Esophagus squamous epithelium (tissue), 4 donors: ENCODE measurements at regions not wholly inside any gene's neighbourhood (a gene's known extent, or its start where the extent isn't known, plus 50 kb on each side); places are given as distances from the start of the nearest gene placed in this dataset.

Source experiments
- CTCF ChIP-seq, 6 experiments: fragments of 450-650 bp in 4 of 6; fragments of 200-600 bp in 2 of 6; sonication (generic) in 2 of 6; IDR thresholded peaks; one replicate each; pipeline ENCODE4 v1.5.1; 2016 to 2019; ENCODE audit warnings: antibody characterized with exemption in 6 of 6, mild to moderate bottlenecking in 4 of 6, moderate library complexity in 4 of 6
- POLR2A ChIP-seq, 4 donors: fragments of 450-650 bp; IDR thresholded peaks; one replicate each; pipeline ENCODE4 v1.6.1; 2017; ENCODE audit warnings: antibody characterized with exemption in 4 of 4, mild to moderate bottlenecking in 4 of 4, moderate library complexity in 3 of 4

GRCh38 chr6:78031228-78031627 is 378.4 kb downstream of the MEI4 start:
- TF ChIP-seq POLR2A (IDR thresholded peaks at IDR 0.05) (no peak), CTCF (IDR thresholded peaks at IDR 0.05) (no peak)
